Lung (tissue), 11 donors: ENCODE measurements at regions not wholly inside any gene's neighbourhood (a gene's known extent, or its start where the extent isn't known, plus 50 kb on each side); places are given as distances from the start of the nearest gene placed in this dataset.
A peak's percentile ranks its signal among the peaks of the same experiment; 100 is the strongest.

ENCODE experiments used
- ATAC-seq: fragments of 200-7000 bp; cut with Tn5 transposase; one replicate; pipeline ENCODE4 v1.9.1; 2020; ENCODE audit warnings: moderate number of reproducible peaks; ENCODE audit not compliant: insufficient read depth, low FRiP score
- DNase-seq, 3 donors: peaks; one replicate each; pipeline ENCODE4 v3.0.0-alpha.2; 2013 to 2017
- H3K27ac ChIP-seq, 2 donors: one replicate each; pipeline ENCODE4 v1.5.1; 2013; ENCODE audit warnings: mild to moderate bottlenecking in 2 of 2, moderate library complexity in 2 of 2, control low read depth in 1 of 2, inconsistent platforms in 1 of 2, low read depth in 1 of 2, low read length in 1 of 2
- H3K27me3 ChIP-seq, 3 donors: one replicate each; pipeline ENCODE4 v1.5.1; 2013; ENCODE audit warnings: low read length in 2 of 3; ENCODE audit not compliant: control insufficient read depth in 3 of 3, insufficient read depth in 3 of 3
- H3K36me3 ChIP-seq, 4 donors: one replicate each; pipeline ENCODE4 v1.5.1; 2013; ENCODE audit warnings: low read length in 4 of 4, mild to moderate bottlenecking in 1 of 4, moderate library complexity in 1 of 4; ENCODE audit not compliant: control insufficient read depth in 4 of 4, insufficient read depth in 4 of 4
- H3K4me1 ChIP-seq, 5 donors: one replicate each; pipeline ENCODE4 v1.5.1; 2013; ENCODE audit warnings: low read length in 5 of 5, mild to moderate bottlenecking in 2 of 5, moderate library complexity in 1 of 5; ENCODE audit not compliant: control insufficient read depth in 5 of 5, insufficient read depth in 5 of 5
- H3K4me3 ChIP-seq: one replicate; pipeline ENCODE4 v1.5.1; 2013; ENCODE audit warnings: mild to moderate bottlenecking, control low read depth, moderate library complexity
- H3K9ac ChIP-seq, 2 donors: one replicate each; pipeline ENCODE4 v1.5.1; 2013; ENCODE audit warnings: low read length in 2 of 2, control low read depth in 1 of 2; ENCODE audit not compliant: insufficient read depth in 1 of 2
- H3K9me3 ChIP-seq, 4 donors: one replicate each; pipeline ENCODE4 v1.5.1; 2013; ENCODE audit warnings: low read length in 3 of 4, mild to moderate bottlenecking in 1 of 4, moderate library complexity in 1 of 4; ENCODE audit not compliant: control insufficient read depth in 4 of 4, insufficient read depth in 3 of 4
- WGBS, 2 donors: extraction: QIAGEN DNeasy Blood & Tissue Kit; methylation state at CpG; one replicate each; pipeline ENCODE4 v1.1.7; 2013; 5-methylcytosine and 5-hydroxymethylcytosine counted together
- TF ChIP-seq, protein P1 (sequence below): IDR thresholded peaks from 2 replicates; pipeline ENCODE4 v1.5.1; 2012; ENCODE audit warnings: mild to moderate bottlenecking; ENCODE audit errors: control extremely low read depth, extremely low read depth
- donor health status: control.
- donor health status: control.
- donor health status: Bipolar disorder and iron deficiency.
- donor health status: healthy.
- donor health status: DM: yes; HTN: yes; CAD: no.

DNA sequence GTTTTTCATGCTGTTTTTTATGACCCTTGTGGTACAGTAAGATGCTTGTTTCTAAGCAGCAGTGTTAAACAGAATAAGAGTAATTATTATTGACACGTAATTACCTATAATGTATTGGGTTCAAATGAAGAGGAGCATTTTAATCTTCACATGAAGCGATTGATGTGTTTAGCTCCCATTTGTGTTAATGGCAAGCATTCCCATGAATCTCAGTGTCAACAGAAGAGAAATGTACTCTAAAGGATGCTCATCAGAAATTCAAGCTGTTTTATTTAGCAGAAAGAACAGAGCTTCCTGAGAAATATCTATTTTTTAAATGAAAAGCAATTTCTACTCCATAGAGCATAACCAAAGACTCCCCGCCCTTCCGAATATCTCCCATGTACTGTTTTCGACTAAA lies 341.3 kb upstream of the LINC00305 start:
- 85 to 96% methylated on average over 5 of the region's 5 CpGs for WGBS, 2 donors
- Histone ChIP-seq H3K27me3 (no peaks in the 10 kb centered on the region), H3K9me3 (no peaks in the 10 kb centered on the region)

DNA sequence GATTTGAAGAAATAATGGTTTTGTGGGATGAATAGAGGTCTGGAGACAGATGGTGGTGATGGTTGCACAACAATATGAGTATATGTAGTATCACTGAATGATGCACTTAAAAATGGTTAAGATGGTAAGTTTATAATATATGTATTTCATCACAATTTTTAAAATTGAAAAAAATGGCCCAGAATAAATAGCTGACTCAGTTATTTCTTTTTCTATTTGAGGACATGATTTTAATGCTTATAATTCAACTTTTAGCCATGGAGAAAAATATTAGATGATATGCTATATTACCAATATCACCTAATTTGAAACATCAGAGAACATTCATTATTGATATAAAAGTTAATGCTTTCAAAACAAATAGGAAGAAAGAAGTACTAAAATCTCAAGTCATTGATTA lies 339.8 kb upstream of the LINC00305 start:
- Histone ChIP-seq H3K4me3 (no peak overlapping the region), H3K27me3 (no peaks in the 10 kb centered on the region), H3K9ac (no peak overlapping the region), H3K9me3 (no peaks in the 10 kb centered on the region), H3K4me1 (no peaks in the 10 kb centered on the region), H3K27ac (no peak overlapping the region), H3K36me3 (no peaks in the 10 kb centered on the region)
- ATAC-seq: no peak
- no peak for DNase-seq
- TF ChIP-seq, protein P1, sequence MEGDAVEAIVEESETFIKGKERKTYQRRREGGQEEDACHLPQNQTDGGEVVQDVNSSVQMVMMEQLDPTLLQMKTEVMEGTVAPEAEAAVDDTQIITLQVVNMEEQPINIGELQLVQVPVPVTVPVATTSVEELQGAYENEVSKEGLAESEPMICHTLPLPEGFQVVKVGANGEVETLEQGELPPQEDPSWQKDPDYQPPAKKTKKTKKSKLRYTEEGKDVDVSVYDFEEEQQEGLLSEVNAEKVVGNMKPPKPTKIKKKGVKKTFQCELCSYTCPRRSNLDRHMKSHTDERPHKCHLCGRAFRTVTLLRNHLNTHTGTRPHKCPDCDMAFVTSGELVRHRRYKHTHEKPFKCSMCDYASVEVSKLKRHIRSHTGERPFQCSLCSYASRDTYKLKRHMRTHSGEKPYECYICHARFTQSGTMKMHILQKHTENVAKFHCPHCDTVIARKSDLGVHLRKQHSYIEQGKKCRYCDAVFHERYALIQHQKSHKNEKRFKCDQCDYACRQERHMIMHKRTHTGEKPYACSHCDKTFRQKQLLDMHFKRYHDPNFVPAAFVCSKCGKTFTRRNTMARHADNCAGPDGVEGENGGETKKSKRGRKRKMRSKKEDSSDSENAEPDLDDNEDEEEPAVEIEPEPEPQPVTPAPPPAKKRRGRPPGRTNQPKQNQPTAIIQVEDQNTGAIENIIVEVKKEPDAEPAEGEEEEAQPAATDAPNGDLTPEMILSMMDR: no peak

More for the DNA sequence above, 341.3 kb upstream of the LINC00305 start:
- TF ChIP-seq, protein P1: no peak
- ATAC-seq (no peak), DNase-seq (no peak)
- no peak overlapping the region for H3K4me3 ChIP-seq
- no peak overlapping the region for H3K27ac ChIP-seq
- H3K36me3 ChIP-seq: no peaks in the 10 kb centered on the region
- no peaks in the 10 kb centered on the region for H3K4me1 ChIP-seq
- H3K9ac ChIP-seq: no peak overlapping the region

DNA sequence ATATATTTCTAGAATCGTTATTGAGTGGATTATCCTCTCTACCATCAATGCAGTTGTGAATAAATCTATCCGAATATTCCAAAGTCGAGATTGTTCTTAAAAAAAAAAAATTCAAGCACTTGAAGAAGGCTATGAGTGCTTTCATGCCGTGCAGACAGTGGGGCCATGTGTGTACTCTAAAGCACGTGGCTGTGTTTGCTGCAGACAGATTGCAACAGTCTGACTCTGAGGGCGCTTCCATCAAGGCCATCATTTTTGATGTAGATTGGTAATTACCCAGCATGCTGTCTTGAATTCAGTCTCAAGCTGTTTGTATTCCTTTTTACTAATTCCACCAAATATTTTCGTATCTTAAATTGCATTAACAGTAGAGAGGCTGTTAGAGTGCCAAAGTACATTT lies 325.9 kb upstream of the LINC00305 start:
- DNase-seq: no peak

DNA sequence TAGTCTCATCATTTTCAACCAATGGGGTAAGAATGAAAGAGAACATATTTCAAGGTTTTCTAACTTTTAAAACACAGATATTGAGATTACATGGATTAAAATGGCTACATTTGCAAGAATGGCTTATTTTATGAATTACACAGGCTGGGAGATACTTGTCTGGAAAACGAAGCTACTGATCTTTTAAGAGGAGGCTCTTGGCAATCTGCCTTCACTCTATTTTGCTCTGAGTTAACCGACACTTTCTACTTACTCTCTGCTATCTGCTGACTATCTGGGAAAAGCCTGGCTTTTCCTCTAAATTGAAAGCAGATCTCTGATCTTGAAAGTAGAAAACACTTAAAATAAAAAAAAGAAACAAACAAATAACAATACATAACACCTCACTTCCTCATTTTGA lies 325.4 kb upstream of the LINC00305 start:
- H3K9me3 ChIP-seq: no peaks in the 10 kb centered on the region
- no peak for ATAC-seq
- peak in 2 of 3 donors; percentile 3 to 29 for DNase-seq
- no peak overlapping the region for H3K27ac ChIP-seq
- TF ChIP-seq, protein P1: no peak
- H3K4me3 ChIP-seq: no peak overlapping the region
- no peaks in the 10 kb centered on the region for H3K36me3 ChIP-seq
- H3K9ac ChIP-seq: no peak overlapping the region
- no peaks in the 10 kb centered on the region for H3K4me1 ChIP-seq
- WGBS, 2 donors: 48 to 55% methylated on average over 2 of the region's 2 CpGs
- no peaks in the 10 kb centered on the region for H3K27me3 ChIP-seq

More for the DNA sequence above, 325.9 kb upstream of the LINC00305 start:
- H3K36me3 ChIP-seq: no peaks in the 10 kb centered on the region
- no peak overlapping the region for H3K9ac ChIP-seq
- WGBS, 2 donors: 66 to 72% methylated on average over 7 of the region's 7 CpGs
- H3K4me1 ChIP-seq: no peaks in the 10 kb centered on the region
- no peak overlapping the region for H3K4me3 ChIP-seq
- no peaks in the 10 kb centered on the region for H3K27me3 ChIP-seq
- no peak overlapping the region for H3K27ac ChIP-seq
- TF ChIP-seq, protein P1: no peak
- H3K9me3 ChIP-seq: no peaks in the 10 kb centered on the region
- ATAC-seq: no peak
